HG03342 (cell line): ENCODE measurements at regions not wholly inside any gene's neighbourhood (a gene's known extent, or its start where the extent isn't known, plus 50 kb on each side); places are given as distances from the start of the nearest gene placed in this dataset.

Experiments
- ATAC-seq: cut with Tn5 transposase; IDR thresholded peaks from one replicate; pipeline ENCODE4 v1.9.1; 2021; ENCODE audit warnings: mild to moderate bottlenecking, moderate library complexity; ENCODE audit not compliant: unreplicated experiment

GRCh38 chr20:20993372-20993771 is 112.8 kb downstream of the LINC00237 start:
- no peak for ATAC-seq

DNA sequence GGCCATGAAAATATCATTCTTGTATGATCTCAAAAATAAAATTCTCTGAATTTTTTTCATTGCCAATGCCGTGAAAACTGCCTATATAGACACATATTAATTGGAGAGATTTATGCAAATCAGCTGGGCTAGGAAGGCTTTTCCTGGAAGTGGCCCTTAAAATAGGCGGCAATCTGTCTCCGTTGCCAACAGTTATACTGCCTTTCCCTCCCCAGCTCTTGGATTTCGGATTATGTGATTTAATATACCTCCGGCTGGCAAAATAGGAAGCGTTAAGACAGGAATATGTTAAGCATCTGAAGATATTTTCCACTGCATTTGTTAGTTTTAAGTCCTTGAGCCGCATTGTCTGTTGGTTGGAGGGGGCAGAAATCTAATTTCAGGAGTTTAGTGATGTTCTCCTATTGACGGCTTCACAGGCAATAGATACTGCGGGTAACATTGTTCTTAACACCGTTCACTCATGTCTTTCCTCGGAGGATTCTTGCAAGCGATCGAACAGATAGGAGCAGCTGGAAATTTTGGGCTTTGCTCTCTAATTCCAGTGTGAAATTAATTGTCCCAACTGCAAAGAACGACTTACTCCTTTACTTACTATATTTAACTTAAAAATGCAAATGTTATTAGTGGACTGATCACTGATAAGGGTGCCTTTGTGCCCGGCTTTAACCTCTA is 113.3 kb downstream of the LINC00237 start:
- no peak for ATAC-seq

DNA sequence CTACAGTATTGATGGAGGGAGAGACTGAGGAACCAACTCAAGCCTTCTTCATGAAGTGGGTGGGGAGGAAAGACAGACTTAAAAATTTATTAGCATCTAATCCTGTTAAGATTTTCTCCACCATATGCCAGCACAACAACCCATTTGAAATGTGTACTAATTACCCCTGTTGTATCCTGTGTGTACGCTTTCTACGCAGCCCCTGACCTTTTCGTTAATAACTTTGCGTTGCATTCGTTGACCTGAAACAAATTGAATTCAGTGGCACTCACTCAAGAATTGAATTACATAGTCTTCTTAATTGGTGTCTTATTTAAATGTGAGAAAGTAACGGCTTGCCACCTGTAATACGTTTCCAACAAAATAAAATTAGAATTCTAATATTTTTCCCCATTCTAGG is 113.9 kb downstream of the LINC00237 start:
- no peak for ATAC-seq

- ATAC-seq, result no peak
These were observed 117.1 kb downstream of the LINC00237 start for GRCh38 chr20:20989081-20989480.

- no peak for ATAC-seq
These were observed 126.2 kb downstream of the LINC00237 start for GRCh38 chr20:20979934-20980333.

- ATAC-seq, result no peak
These were observed 128.4 kb downstream of the LINC00237 start for GRCh38 chr20:20977786-20978185.

- no peak for ATAC-seq
These were observed 133.7 kb downstream of the LINC00237 start for GRCh38 chr20:20972490-20972889.

GRCh38 chr20:20971810-20972209 is 134.3 kb downstream of the LINC00237 start:
- no peak for ATAC-seq

GRCh38 chr20:20970841-20971240 is 135.3 kb downstream of the LINC00237 start:
- ATAC-seq, result no peak

- ATAC-seq, result no peak
These were observed 136.4 kb downstream of the LINC00237 start for GRCh38 chr20:20969701-20970280.

DNA sequence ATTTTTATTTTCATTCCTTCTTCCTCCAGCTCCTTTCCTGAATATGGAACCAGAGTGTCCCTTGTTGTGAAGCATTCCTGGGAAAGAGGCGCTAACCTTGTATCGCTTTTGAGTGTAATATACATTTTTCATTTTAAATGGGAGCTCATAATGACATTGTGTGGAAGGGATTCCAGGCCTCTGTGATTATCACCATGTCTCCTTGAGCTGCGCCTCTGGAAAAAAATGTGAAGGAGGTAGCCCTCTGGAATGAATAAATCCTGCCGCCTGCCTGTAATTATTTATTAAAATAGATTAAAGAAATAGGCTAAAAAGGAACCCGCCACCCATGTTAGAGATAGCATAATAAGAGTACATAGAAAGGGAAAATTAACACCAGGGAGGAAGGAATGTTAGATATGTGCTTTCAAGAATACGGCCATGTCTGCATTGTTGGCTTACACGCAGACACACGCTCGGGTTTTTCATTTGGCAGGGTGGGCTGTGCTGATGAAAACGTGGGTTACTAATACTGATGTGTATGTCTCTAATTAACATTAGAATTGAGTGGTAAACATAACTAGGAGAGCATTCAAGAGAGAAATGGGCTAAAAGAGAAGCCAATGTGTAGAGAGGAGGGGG is 138.5 kb downstream of the LINC00237 start:
- ATAC-seq, result no peak

DNA sequence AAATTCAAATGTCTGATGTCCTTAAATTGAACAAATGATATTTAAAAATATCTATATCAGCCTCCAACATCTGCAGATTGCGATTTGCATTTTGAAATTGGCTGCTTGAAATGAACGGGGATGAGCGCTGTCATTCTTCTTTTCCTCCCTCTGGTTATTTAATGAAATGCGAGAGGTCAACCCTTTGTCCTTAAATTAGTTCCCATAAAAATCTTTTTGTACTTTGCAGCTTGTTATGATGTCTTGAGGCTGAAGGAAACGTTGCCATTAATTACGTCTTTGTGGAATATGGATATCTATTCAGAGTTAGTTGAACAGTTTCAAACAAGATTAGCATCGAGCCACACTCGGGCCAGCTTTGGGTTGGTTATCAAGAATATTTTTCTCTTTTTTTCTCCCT is 140.0 kb downstream of the LINC00237 start:
- ATAC-seq, result no peak

DNA sequence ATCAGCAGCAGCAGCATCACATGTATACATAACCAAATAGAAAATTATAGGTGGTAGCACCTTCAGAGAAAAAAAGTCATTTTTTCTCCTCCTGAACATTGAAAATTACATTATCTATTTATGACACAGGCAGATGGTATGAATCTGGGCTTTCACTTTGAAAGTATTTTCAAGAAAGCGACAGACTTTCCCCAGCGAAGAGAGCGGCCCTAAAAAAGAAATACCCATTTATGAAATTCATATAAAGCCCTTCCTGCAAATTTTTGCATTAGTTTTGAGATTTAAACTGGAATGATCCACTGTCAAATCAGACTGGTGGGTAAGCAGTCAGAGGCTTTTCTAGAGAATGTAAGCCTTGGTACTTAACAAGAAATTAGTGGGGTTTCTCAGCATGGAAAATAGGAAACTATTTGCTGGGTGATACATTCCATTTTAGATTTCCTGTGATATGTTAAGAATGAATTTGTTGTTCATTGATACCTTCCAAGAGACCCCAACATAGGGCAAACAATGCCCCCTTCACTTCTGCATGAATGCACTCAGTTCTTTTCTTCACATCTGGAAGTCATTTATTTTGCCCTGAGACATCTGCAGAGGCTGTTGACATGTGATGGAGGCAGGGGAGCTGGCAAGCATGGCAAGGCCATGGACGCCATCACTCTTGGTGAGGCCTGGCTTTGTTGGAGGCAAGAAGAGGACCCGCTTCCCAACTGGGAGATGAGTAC is 147.0 kb downstream of the LINC00237 start:
- no peak for ATAC-seq

DNA sequence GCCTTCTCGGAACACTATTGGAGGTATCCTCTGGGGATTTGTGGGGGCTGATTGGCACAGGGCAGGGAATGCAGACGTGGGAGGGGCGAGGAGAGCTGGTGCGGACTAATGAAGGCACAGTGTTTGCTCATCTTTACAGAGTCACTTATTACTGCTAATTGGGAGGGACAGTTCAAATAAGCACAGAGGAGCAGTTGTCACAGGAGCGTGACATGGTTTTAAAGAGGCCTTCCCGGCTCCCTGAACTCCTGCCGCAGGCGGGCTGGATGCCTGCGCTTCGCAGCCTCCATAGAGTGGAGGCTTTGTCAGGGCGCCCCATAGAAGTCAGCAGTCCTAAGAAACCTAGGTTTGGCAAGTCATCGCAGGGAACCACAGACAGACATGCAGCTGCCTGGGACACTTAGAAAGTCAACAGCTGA is 149.6 kb downstream of the LINC00237 start:
- no peak for ATAC-seq

- ATAC-seq, result no peak
These were observed 150.3 kb downstream of the LINC00237 start for GRCh38 chr20:20955892-20956291.

- ATAC-seq, result no peak
These were observed 152.2 kb downstream of the LINC00237 start for GRCh38 chr20:20953738-20954618.

- ATAC-seq, result no peak
These were observed 155.5 kb downstream of the LINC00237 start for GRCh38 chr20:20950620-20951019.

- ATAC-seq, result no peak
These were observed 159.9 kb downstream of the LINC00237 start for GRCh38 chr20:20946122-20946759.

DNA sequence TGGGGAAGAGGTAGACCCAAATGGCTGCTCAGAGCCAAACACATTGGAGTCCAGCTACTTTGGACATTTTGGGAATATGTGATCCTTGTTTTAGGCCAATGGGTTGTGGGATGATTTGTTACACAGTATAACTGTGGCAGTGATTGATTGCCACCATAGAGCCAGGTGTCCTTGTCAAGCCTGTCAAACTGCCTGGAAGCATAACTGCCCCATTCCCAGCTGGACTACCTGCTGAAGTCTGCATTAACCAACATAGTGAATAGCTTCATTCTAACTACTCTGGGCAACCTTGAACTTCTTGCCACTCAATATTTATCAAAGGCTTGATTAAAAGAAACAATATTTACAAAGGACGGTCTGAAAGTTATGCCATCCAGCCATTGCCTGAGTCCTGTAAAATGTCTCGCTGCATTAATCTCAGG is 164.7 kb downstream of the LINC00237 start:
- ATAC-seq, result no peak

DNA sequence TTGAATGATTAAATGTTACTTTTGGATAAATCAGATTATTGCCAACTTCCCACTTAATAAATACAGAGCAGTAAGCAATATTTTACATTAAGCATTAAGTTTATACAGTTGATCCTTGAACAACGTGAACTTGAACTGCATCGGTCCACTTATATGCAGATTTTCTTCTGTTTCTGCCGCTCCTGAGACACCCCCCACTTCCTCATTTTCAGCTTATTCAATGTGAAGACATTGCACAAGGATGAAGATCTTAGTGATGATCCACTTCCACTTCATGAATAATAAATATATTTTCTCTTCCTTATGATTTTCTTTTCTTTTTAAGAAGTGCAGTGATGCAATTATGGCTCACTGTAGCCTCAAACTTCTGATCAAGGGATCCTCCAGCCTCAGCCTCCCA is 167.2 kb downstream of the LINC00237 start:
- no peak for ATAC-seq
